HG03520 (cell line): ENCODE measurements at regions not wholly inside any gene's neighbourhood (a gene's known extent, or its start where the extent isn't known, plus 50 kb on each side); places are given as distances from the start of the nearest gene placed in this dataset.

Experiments
- ATAC-seq: cut with Tn5 transposase; IDR thresholded peaks from one replicate; pipeline ENCODE4 v1.9.1; 2021; ENCODE audit warnings: mild to moderate bottlenecking, moderate library complexity; ENCODE audit not compliant: unreplicated experiment

DNA sequence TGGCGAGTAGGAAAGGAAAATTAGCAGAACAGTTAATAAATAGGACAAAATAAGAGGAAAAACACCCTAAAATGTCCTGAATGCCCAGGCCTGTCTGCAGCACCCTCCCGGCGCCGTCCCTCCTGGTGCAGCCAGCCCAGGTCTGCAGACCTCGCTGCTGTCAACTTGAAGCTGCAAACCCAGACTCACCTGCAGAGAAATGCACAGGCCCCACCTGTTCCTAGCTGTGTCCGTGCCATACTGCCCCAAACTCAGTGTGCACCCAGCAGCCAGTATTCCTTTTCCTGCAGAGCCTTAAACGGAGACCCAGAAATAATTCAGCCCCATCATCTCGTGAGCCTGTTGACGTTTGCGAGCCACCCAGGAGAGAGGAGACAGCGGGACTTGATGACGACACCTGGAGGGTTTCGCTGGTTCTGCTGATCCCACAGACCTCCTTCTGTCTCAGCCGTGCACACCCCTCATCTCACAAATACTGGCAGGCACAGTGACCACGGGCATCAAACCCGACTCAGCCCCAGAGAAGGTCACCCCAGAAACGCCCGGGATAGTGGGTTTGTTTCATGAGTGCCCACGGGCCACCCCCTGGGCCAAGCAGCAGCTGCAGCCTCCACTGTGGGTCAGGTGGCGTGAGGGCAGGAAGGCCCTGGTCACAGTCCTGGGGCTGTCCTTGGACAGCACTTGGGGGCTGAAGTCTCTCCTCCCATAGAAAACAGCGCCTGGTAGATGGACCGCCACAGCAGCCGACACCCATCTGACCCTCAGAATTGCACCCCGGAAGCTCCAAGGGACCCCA is 239.5 kb upstream of the SALL3 start:
- ATAC-seq = no peak

DNA sequence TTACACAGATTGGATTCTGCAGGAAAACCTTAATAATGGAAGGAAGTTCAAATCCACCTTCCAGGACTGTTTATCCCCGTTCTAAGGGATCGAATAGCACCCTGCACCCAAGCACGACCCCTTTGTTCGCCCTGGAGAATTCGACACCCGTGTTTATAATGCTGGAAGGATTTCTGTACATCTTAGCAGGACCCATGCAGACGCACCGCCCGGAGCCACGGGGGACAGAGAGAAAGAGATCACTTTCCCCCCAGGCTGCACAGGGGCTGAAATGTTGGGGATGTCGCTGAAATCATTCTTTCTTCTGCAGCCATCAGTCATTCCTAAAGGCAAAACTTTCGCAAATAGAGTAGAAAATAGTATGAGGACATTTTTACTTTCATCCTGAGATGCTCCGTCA is 238.7 kb upstream of the SALL3 start:
- no peak for ATAC-seq

DNA sequence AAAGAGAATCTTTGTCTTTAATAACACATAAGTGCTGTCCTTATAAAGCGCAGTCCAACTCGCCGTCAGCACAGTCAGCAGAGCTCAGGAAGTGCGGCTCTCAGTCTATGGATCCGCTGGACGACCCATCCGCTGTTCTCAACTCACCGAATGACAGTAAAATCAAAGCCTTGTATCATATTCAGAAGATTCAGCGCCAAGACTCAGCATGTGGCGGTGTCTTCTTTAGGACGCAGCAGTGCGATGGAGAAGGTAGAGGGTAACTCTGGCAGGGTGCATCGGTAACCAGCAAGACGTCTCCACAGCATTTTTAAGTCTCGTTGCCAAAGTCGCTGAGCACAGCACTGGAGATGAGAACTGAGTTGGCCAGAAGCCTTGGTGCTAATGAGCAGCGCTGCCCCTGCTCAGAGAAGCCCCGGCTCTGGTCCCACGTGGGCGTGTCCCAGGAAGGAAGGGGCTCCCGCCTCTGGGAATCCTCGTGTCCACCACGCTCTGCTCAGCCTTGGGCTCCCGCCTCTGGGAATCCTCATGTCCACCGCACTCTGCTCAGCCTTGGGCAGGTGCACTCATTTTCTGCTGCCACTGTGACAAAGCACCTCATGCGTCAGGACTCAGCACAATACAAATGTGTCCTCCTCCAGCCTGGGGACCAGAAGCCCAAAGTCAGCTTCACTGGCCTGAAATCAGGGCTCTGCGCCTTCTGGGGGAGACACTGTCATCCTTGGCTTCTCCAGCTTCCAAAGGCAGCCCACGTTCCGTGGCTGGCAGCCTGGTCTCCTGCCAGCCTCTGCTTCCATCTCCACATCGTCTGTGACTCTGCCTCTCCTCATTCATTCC is 238.0 kb upstream of the SALL3 start:
- no peak for ATAC-seq

DNA sequence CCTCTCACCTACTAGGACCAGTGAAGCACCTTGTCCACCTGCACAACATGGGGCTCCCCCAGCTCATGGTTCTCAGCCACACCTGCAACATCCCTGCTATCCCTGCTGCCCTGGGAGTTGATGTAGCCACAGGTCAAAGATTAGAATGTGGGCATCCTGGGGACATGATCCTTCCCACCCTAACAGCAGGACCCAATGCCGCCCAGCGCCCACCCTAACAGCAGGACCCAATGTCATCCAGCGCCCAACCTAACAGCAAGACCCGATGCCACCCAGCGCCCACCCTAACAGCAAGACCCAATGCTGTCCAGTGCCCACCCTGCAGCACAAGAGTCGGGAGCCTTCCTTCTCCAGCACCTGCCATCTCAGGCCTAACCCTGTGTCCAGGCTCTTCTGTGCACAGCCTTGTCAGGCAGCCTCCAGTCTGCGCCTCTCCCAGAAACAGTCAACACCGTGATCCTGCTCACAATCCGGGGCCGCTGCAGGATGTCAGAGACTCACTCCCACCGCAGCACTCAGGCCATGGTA is 237.3 kb upstream of the SALL3 start:
- no peak for ATAC-seq

DNA sequence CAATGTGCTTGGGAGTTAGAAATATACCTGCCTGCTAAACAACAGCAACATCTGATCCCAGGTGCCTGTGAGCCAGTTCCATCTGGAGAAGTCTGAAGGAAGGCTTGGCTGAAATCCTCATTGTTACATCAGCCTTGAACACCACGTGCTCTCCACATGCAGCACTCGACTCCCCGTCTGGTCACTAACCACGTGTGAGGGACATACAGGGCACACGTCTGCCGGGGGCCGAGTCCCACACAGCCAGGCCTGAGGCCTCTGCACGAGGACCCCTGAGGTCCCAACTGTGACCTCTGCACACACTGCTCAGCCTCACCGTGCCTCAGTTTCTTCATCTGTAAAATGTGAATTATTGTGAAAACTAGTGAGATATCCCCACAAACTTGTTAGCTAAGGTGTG is 236.5 kb upstream of the SALL3 start:
- ATAC-seq = no peak

DNA sequence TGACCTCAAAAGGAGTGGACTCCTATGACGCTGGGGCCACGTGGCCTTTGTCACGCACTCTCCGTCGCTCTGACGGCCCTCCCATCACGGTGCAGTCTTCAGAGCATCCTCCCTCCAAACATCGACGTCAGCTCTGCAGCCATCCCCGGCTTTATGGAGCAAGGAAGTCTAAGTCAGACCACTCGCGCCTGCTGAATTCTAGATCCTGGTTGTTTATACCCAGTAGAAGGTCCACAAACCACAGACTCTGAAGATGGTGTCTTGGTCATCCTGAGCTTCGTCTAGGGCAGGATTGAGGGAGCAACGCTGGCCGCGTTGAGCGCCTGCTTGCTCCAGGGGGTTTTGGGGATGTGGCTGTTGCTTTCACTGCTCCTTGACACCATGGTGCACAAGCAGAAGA is 228.0 kb upstream of the SALL3 start:
- no peak for ATAC-seq

DNA sequence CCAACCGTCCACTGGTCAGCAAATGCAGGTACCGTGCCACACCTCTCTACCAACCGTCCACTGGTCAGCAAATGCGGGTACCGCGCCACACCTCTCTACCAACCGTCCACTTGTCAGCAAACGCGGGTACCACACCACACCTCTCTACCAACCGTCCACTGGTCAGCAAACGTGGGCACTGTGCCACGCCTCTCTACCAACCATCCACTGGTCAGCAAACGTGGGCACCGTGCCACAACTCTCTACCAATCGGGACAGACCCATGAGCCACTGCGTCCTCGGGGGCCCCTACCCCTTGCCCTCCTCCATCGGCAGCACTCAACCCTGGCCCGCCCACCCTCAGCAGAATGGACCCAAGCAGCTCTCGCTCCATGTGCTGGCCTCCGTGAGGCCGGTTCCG is 226.4 kb upstream of the SALL3 start:
- ATAC-seq = no peak

DNA sequence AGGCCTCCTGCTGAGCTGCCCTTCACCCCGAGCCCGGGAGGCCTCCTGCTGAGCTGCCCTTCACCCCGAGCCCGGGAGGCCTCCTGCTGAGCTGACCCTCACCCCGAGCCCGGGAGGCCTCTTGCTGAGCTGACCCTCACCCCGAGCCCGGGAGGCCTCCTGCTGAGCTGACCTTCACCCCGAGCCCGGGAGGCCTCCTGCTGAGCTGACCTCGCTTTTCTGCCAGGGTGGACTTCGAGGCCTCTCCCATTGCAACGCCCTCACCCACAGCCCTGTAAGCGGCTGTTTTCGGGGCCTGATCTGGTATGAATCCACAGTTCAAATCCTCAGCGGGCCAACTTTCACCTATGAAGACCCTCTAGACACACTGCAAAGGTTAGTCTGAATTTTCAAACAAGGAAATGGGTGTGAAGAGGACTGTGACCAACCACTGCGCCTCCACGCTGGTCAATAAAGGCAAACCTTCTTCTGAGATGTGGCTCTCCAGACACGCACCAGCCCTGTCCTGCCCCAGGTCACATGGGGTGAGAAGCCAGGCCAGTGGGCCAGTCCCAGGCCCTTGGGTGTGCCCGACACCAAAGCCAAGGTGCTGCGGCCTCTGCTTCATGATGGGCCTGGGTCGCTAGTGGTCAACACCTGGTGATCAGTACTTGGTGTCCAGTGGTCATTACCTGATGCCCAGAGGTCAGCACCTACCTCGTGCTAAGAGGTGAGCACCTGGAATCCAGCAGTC is 225.1 kb upstream of the SALL3 start:
- no peak for ATAC-seq

DNA sequence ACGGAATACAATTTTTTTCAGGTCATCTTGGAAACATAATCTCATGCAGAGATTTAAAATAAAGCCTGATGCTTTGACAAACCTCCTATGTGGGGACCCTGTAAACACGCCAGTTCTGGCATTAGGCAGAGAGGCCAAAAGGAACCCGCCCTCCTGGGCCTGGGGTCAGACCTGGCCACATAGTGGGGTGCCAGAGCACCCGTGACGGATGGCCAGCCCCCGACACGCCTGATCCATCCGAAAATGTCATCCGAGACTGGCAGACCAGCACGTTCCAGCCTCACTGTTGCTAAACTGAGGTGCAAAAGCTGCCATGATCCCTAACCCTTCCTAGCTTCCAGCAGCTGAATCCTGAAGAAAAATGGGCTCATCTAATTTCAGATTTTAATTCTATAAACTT is 222.6 kb upstream of the SALL3 start:
- ATAC-seq = no peak

DNA sequence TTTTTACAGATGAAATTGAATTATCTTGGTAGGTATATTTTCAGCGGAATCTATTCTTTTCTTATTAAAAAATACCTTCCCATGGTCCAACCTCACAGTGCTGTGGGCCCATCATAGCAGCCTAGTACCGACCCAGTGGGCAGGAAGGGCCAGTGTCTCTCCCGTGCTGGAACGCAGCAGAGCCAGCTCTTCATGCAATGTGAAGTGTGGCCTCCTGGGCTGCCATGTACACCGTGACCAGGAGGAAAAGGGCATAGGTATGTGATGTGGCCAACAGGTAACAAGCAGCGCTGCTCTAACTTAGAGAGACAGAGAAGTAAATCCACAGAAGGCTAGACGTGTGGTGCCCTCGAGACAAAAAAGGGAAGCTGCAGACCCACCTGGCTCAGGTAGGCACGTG is 221.1 kb upstream of the SALL3 start:
- no peak for ATAC-seq

DNA sequence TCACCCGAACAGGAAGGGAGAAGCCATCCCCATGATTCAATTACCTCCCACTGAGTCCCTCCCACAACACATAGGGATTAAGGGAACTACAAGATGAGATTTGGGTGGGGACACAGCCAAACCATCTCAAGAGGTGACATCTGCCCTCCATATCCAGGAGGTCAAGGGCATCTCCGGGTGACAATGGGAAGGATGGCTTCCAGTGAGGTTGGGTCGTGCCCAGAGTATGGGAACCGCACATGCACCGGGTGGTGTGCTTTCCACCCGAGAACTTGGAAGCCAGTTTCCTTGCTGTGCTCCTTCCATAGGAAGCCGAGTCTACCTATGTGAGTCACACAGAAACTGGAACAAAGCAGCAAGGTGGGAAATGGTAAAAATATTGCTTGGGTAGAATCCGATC is 216.9 kb upstream of the SALL3 start:
- ATAC-seq = no peak

DNA sequence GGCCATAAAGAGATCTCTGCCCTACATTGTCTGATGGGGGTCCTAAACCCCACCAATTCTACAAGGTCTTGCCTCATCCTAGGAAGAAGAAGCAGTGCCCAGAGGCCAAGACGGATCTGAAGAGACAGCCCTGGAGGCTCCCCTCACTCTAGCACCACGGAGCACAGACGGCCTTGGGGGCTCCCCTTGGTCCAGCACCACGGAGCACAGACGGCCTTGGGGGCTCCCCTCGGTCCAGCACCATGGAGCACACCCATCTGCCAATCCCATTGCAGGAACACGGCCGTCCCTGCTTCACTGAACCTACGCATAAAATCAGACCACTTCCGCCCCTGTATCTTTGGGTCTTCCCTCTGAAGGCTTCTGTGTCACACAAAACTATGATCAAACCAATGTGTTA is 215.1 kb upstream of the SALL3 start:
- ATAC-seq = no peak

DNA sequence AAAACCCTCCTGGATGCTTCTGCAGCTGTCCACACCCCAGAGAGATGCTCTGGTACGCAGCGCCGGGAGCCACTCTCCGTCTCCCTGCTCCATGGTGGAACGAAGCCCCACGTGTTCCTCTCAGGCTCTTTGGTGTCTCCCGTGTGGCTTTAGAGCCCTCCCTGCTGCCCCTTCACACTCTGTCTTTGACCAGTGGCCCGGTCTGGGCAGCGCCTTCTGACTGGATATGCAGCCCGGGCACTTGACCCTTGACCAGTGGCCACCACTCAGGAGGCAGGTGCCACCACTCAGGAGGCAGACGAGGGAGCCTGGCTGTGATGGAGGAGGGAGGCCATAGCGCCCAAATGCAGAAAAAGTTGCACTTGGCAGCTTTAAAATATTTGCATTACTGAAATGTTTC is 214.5 kb upstream of the SALL3 start:
- no peak for ATAC-seq

DNA sequence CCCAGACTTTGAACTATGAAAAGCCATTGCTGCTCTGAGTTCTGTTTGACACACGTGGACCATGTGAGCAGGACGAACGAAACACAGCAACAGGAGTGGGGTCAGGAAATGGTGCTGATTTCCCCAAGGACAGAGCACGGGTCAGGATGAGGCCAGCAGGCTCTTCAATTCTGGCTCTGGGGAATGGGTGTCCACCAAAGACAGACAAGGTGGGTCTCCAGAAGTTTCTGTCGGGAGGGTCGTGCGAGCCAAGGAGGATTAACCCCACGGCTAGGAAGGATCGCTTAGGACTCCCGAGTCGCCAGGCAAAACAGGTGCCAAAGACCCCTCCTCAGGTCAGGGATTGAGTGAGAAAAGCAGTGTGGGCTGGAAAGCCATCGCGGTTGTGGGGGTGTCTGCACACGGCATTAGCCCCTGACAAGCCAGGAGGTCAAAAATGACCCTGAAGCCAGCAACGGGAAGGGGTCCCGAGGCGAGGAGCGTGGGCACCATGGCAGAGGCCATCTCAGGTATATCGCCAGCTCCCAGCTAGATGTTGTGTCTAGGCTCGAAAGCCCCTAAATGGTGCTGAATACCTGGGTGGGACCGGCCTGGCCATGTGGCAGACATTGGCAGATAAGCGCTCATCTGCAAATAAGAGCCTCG is 213.9 kb upstream of the SALL3 start:
- no peak for ATAC-seq

DNA sequence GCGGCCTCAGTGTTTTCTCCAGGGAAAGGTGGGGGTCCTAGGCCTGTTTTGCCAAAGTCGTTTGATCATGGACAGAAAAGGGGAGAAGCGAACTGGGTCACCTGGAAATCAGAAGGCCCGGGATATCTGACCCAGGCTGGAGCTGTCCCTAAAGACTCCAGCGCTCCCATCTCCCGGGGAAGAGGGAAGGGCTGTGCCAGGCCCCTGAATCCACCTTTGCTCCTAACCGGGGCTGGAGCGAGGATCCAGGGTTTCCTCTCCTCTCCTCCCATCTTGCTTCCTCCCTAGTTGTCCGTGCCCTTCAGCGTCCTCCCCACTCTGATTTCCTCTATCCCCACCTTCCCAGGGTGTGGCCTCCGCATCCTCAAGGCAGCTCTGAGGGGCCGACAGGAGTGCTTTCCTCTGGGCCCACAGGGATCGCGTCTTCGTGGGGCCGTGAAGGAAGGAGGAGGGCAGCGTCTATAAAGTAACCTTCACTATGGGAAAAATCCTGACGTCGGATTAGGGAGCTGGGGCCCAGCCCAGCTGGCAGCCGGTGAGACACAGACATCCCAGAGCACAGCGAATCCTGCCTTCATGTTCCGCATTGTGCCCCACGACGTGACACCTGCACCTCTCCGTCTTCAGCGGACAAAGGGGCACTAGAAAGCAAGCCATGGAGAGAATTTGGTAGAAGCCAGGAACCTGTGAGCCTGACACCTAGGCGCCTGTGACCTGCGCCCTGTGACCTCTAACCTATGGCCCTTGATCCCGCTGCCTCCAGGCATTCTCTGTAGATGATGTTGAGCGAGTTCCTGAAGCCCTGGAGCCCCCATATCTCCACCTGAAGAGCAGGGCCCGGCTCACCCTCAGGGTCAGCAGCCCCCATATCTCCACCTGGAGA is 212.7 kb upstream of the SALL3 start:
- no peak for ATAC-seq

DNA sequence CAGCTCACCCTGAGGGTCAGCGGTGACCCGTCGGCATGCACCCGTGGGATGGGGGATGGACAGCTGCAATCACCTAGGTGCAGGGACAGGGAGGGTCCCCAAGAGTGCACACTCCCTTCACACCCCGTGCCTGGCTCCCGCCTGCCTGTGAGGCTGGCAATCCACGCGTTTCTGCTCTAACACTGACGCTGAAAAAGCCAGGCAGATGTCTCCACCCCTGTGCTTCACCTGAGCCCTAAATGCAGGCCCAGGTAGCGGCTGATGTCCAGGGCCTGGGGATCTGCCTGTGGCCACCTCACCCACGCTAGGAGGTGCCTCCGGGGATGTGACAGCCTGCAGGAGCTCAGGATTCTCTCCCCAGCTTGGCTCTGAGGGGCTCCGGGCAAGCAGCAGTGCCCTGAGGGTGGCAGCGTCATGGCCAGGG is 212.0 kb upstream of the SALL3 start:
- no peak for ATAC-seq

DNA sequence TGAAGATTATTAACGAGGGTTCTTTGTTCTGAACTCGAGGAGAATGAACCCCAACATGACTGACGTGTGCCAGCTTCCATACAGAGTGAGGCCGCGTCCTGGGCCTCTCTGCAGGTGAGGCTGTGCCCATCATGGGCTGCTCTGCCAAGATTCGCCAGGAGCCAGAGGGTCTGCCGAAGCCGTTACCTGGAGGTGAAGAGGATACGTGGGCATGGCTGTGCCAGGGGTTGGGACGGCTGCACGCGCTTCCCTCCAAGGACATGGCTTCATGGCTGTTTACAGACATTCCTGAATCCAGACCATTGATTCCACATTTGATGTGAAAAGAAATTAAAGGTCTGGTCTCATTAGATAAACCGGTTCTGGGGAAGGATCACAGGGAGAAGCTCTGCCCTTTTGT is 211.4 kb upstream of the SALL3 start:
- ATAC-seq = no peak

DNA sequence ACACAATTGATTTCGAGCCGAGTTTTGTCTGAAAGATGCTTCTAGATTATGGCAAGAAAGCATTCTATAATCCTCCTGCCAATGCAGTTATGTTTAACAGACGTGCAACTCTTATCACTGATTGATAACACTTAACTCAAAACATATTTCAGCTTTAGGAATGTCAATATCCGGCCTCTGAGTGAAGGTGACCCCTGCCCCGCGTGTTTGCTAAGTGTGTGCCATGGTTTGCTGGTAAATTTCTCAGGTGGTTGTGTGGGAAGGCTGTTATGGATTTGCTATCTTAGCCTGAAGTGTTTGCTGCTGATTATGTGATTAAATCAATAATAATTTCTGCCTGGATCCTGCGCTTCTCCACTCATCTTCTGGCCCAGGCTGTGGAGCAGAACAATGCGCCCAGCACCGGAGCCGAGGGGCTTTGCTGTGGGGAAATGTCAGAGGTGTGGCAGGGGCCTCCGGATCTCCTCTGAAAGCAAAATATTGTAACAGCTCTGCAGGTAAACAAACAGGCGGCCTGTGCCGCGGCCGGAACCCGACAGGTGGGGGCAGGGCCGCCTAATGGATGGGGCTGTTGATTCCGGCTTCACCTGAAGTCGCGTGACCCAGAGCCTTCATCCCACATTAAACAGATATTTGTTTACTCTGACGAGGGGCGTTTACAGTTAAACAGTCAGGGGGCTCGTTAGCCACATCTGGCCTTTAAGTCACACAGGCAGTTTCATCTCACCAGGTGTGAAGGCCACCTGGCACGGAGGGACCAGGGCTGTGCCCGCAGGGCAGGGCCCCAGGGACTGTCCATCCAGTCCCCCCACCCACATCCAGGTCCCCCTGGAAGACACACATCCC is 210.7 kb upstream of the SALL3 start:
- ATAC-seq = no peak

DNA sequence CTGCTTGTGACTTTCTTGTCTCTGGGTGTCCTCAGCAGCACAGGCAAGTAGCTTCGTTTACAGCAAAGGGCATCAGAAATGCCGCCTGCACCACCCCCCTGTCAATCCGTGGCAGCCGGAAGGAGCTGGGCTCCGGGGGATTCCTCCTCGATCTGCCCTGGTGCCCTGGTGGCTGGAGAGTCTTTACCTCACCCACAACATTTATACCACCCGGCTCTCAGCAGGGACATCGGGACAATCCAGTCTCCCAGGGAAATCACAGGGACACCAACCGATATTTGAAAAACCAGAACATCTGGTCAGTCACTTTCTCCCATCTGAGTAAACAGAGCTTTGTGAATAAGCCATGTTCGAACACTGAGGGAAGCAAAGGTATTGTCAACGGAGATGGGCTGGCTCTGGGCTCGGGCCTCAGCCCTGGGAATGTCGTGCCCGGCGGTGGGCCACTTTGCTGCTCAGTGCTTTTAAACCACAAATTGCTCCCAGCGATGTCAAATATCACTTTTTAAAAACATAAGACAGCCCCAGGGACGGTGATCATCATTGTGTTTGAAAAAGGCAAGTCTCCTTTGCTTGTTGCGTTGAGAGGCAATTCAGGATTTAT is 210.0 kb upstream of the SALL3 start:
- no peak for ATAC-seq
